ENCODE measurements at regions not wholly inside any gene's neighbourhood (a gene's known extent, or its start where the extent isn't known, plus 50 kb on each side); places are given as distances from the start of the nearest gene placed in this dataset.

DNA sequence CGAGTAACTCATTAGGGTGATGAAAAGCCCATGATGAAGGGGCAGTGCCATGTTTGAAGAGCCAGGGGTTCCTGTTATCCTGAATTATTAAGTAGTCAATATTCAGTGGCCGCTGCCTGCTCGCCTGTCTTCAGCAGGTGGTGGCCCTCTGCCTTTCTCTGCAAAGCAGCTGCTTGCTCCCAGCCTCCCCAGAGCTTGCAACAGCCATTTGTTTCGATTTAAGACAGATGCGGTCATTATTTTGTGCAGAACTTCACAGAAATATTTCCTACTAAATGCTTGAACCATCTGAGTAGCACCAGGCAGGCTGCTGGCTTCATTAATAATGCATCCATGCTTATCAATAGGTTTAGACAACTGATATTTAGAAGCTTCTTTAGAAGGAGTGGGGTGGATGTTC, 104.3 kb upstream of the TTC29 start:
- intact Hi-C loops (cut with DNase I) = no loop called here
- Histone ChIP-seq H3K27ac (no peak overlapping the region), H3K9me3 (no peaks in the 10 kb centered on the region), H3K4me3 (no peak overlapping the region), H3K36me3 (no peaks in the 10 kb centered on the region), H3K27me3 (no peaks in the 10 kb centered on the region), H3K4me1 (peaks cover 0 to 7% of the 10 kb centered on the region in 2 donors)
- TF ChIP-seq CTCF (IDR thresholded peaks at IDR 0.05) = no peak
- peak in 1 of 4 donors; percentile 7 for DNase-seq
- no peak for ATAC-seq

- intact Hi-C loops (cut with DNase I) = no loop called here
- no peak overlapping the region for H3K4me3 ChIP-seq
- H3K36me3 ChIP-seq = no peaks in the 10 kb centered on the region
- peak in 1 of 4 donors; percentile 60 for DNase-seq
- no peaks in the 10 kb centered on the region for H3K27me3 ChIP-seq
- ATAC-seq = peak; percentile 95
- TF ChIP-seq CTCF (IDR thresholded peaks at IDR 0.05) = no peak
- no peaks in the 10 kb centered on the region for H3K9me3 ChIP-seq
- H3K27ac ChIP-seq = peak overlapping the region in 1 of 2 donors; percentile 16
- peaks cover 0 to 7% of the 10 kb centered on the region in 2 donors for H3K4me1 ChIP-seq
Measured at GRCh38 chr4:147050356-147050765, 104.7 kb upstream of the TTC29 start.

DNA sequence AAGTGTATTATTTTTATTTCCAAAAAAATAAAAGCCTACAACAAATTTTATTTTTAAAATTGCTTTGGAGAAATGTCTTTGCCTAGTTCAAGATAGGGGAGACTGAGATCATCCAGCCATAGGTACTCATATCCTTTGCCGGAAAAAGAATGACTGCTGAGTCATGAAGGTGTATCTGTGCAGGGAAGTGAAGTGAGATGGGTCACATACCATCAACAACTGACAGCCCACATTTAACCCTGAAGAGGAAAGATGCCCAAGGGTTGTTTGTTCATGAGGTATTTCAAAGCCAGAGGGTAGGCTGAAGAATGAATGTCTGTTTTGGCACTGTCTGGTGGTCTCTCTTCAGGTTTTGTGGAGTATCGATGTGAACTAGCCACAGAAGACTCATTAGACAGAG, 106.7 kb upstream of the TTC29 start:
- H3K27me3 ChIP-seq = no peaks in the 10 kb centered on the region
- TF ChIP-seq CTCF (IDR thresholded peaks at IDR 0.05) = no peak
- H3K36me3 ChIP-seq = no peaks in the 10 kb centered on the region
- no peaks in the 10 kb centered on the region for H3K9me3 ChIP-seq
- intact Hi-C loops (cut with DNase I) = no loop called here
- peaks cover 7 to 10% of the 10 kb centered on the region in 2 donors for H3K4me1 ChIP-seq
- H3K4me3 ChIP-seq = no peak overlapping the region
- DNase-seq = no peak
- ATAC-seq = no peak
- H3K27ac ChIP-seq = no peak overlapping the region

GRCh38 chr4:147054228-147054872, 108.7 kb upstream of the TTC29 start:
- no peaks in the 10 kb centered on the region for H3K27me3 ChIP-seq
- DNase-seq (no peak), ATAC-seq (no peak)
- intact Hi-C loops (cut with DNase I) = no loop called here
- H3K9me3 ChIP-seq = no peaks in the 10 kb centered on the region
- H3K4me1 ChIP-seq = peaks cover 7 to 10% of the 10 kb centered on the region in 2 donors
- H3K4me3 ChIP-seq = no peak overlapping the region
- no peaks in the 10 kb centered on the region for H3K36me3 ChIP-seq
- TF ChIP-seq CTCF (IDR thresholded peaks at IDR 0.05) = no peak
- no peak overlapping the region for H3K27ac ChIP-seq

- H3K27ac ChIP-seq = peak overlapping the region; percentile 63 to 65
- H3K9me3 ChIP-seq = no peaks in the 10 kb centered on the region
- no peaks in the 10 kb centered on the region for H3K36me3 ChIP-seq
- no peak for TF ChIP-seq CTCF (IDR thresholded peaks at IDR 0.05)
- H3K27me3 ChIP-seq = no peaks in the 10 kb centered on the region
- peaks cover 0 to 10% of the 10 kb centered on the region in 2 donors for H3K4me1 ChIP-seq
- peak overlapping the region; percentile 5 to 21 for H3K4me3 ChIP-seq
- DNase-seq (no peak), ATAC-seq (peak; percentile 74)
- intact Hi-C loops (cut with DNase I) = no loop called here
Measured at GRCh38 chr4:147056940-147057610, 111.4 kb upstream of the TTC29 start.

Measured in left lung (tissue), 4 donors.